ENCODE measurements at regions not wholly inside any gene's neighbourhood (a gene's known extent, or its start where the extent isn't known, plus 50 kb on each side); places are given as distances from the start of the nearest gene placed in this dataset.

GRCh38 chr1:198937231-198938031 lies 298.6 kb downstream of the PTPRC start:
- peak overlapping the region; percentile 70 for H3K4me3 ChIP-seq (ENCODE audit: low read depth, low read length)
- peak; percentile 96 for DNase-seq (ENCODE audit: low read depth, low spot score)
- TF ChIP-seq CTCF (IDR thresholded peaks at IDR 0.05; ENCODE audit: low read depth, low read length) = no peak
- in situ Hi-C loops (cut with HindIII; ENCODE audit: low sequenced_read_pairs) = no loop called here

GRCh38 chr1:198939286-198939685 lies 300.4 kb downstream of the PTPRC start:
- no peak overlapping the region for H3K4me3 ChIP-seq (ENCODE audit: low read depth, low read length)
- no peak for DNase-seq (ENCODE audit: low read depth, low spot score)
- in situ Hi-C loops (cut with HindIII; ENCODE audit: low sequenced_read_pairs) = no loop called here
- TF ChIP-seq CTCF (IDR thresholded peaks at IDR 0.05; ENCODE audit: low read depth, low read length) = no peak

GRCh38 chr1:198939956-198940355 lies 301.1 kb downstream of the PTPRC start:
- in situ Hi-C loops (cut with HindIII; ENCODE audit: low sequenced_read_pairs) = no loop called here
- H3K4me3 ChIP-seq (ENCODE audit: low read depth, low read length) = no peak overlapping the region
- no peak for TF ChIP-seq CTCF (IDR thresholded peaks at IDR 0.05; ENCODE audit: low read depth, low read length)

GRCh38 chr1:198942466-198942865 lies 303.6 kb downstream of the PTPRC start:
- H3K4me3 ChIP-seq (ENCODE audit: low read depth, low read length) = no peak overlapping the region
- no peak for TF ChIP-seq CTCF (IDR thresholded peaks at IDR 0.05; ENCODE audit: low read depth, low read length)
- in situ Hi-C loops (cut with HindIII; ENCODE audit: low sequenced_read_pairs) = no loop called here
- no peak for DNase-seq (ENCODE audit: low read depth, low spot score)

More at GRCh38 chr1:198939956-198940355, 301.1 kb downstream of the PTPRC start:
- no peak for DNase-seq (ENCODE audit: low read depth, low spot score)

GRCh38 chr1:198943484-198944187 lies 304.8 kb downstream of the PTPRC start:
- no peak for DNase-seq (ENCODE audit: low read depth, low spot score)
- in situ Hi-C loops (cut with HindIII; ENCODE audit: low sequenced_read_pairs) = no loop called here
- TF ChIP-seq CTCF (IDR thresholded peaks at IDR 0.05; ENCODE audit: low read depth, low read length) = no peak
- no peak overlapping the region for H3K4me3 ChIP-seq (ENCODE audit: low read depth, low read length)

- H3K4me3 ChIP-seq (ENCODE audit: low read depth, low read length) = no peak overlapping the region
- DNase-seq (ENCODE audit: low read depth, low spot score) = no peak
- in situ Hi-C loops (cut with HindIII; ENCODE audit: low sequenced_read_pairs) = no loop called here
- no peak for TF ChIP-seq CTCF (IDR thresholded peaks at IDR 0.05; ENCODE audit: low read depth, low read length)
Observed at GRCh38 chr1:198947456-198947855, 308.6 kb downstream of the PTPRC start.
